Endodermal cell (in vitro differentiated cells): ENCODE measurements at regions not wholly inside any gene's neighbourhood (a gene's known extent, or its start where the extent isn't known, plus 50 kb on each side); places are given as distances from the start of the nearest gene placed in this dataset.

Experiments
- DNase-seq: peaks from one replicate; pipeline ENCODE4 v3.0.0-alpha.2; 2017
- H3K27ac ChIP-seq: 2 replicates; pipeline ENCODE4 v1.5.1; 2013; ENCODE audit warnings: mild to moderate bottlenecking, low read depth, low read length, moderate library complexity
- H3K27me3 ChIP-seq: 2 replicates; pipeline ENCODE4 v1.6.1; 2013; ENCODE audit warnings: mild to moderate bottlenecking, low read length, moderate library complexity; ENCODE audit not compliant: insufficient read depth, control insufficient read depth, poor library complexity, severe bottlenecking
- H3K36me3 ChIP-seq: 2 replicates; pipeline ENCODE4 v1.7.0; 2013; ENCODE audit warnings: mild to moderate bottlenecking, low read length, moderate library complexity; ENCODE audit not compliant: control insufficient read depth, insufficient read depth
- H3K4me1 ChIP-seq: one replicate; pipeline ENCODE4 v1.7.0; 2013; ENCODE audit warnings: low read length; ENCODE audit not compliant: control insufficient read depth, insufficient read depth
- H3K4me3 ChIP-seq: 2 replicates; pipeline ENCODE4 v1.5.1; 2013; ENCODE audit warnings: mild to moderate bottlenecking, low read length, moderate library complexity
- H3K9ac ChIP-seq: 2 replicates; pipeline ENCODE4 v1.6.1; 2013; ENCODE audit warnings: mild to moderate bottlenecking, low read length, moderate library complexity; ENCODE audit not compliant: poor library complexity, severe bottlenecking; ENCODE audit errors: extremely low read depth
- H3K9me3 ChIP-seq: 2 replicates; pipeline ENCODE4 v1.6.1; 2013; ENCODE audit warnings: mild to moderate bottlenecking, low read length, moderate library complexity; ENCODE audit not compliant: control insufficient read depth
- H3K27ac Mint-ChIP-seq: 2 replicates; pipeline ENCODE4 v1.8.0; 2020; ENCODE audit warnings: mixed read lengths
- H3K27me3 Mint-ChIP-seq: 2 replicates; pipeline ENCODE4 v1.8.0; 2021; ENCODE audit warnings: mild to moderate bottlenecking, mixed read lengths; ENCODE audit not compliant: insufficient read depth
- H3K36me3 Mint-ChIP-seq: 2 replicates; pipeline ENCODE4 v1.8.0; 2020; ENCODE audit warnings: low read depth, mixed read lengths
- H3K4me1 Mint-ChIP-seq: 2 replicates; pipeline ENCODE4 v1.8.0; 2020; ENCODE audit warnings: mixed read lengths
- H3K4me3 Mint-ChIP-seq: 2 replicates; pipeline ENCODE4 v1.8.0; 2020; ENCODE audit warnings: mild to moderate bottlenecking, moderate library complexity, mixed read lengths
- H3K9me3 Mint-ChIP-seq: 2 replicates; pipeline ENCODE4 v1.8.0; 2020; ENCODE audit warnings: mild to moderate bottlenecking, mixed read lengths
- WGBS, 2 experiments: methylation state at CpG; one replicate each; pipeline versions ENCODE4 v1.1.5 to v1.1.7; 2013; ENCODE audit warnings: missing lambda C conversion rate in 2 of 2, mixed read lengths in 1 of 2; ENCODE audit not compliant: insufficient coverage in 1 of 2, insufficient read length in 1 of 2; 5-methylcytosine and 5-hydroxymethylcytosine counted together
- TF ChIP-seq, protein P1 (sequence below): fragments of 200-600 bp; sonication (generic); conservative IDR thresholded peaks from 2 replicates; pipeline ENCODE4 v1.5.0; 2021; ENCODE audit warnings: antibody characterized with exemption, mild to moderate bottlenecking

DNA sequence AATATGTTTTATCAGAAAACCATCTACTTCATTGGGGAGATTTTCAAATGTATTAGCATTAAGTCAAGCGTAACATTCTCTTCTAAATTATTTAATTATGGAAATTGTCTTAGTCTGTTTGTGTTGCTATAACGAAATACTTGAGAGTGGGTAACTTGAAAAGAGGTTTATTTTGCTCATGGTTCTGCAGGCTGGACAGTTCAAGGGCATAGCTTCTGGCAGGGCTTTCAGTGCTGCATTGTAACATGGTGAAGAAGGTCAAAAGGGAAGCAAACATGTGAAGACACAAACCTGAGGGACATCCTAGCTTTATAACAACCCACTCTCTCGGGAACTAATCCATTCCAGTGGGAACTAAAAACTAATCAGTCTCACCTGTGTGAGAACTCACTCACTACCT lies 84.3 kb upstream of the TMPO start:
- 95 to 100% methylated on average over 1 to 3 of the region's 3 CpGs for WGBS, 2 experiments
- DNase-seq: no peak
- H3K9ac ChIP-seq: no peak overlapping the region
- H3K27ac ChIP-seq: no peak overlapping the region
- Mint-ChIP-seq H3K4me3 (no peak overlapping the region), H3K27ac (no peak overlapping the region), H3K4me1 (no peaks in the 10 kb centered on the region), H3K36me3 (no peaks in the 10 kb centered on the region), H3K27me3 (no peaks in the 10 kb centered on the region), H3K9me3 (peaks cover 21% of the 10 kb centered on the region)
- no peak overlapping the region for H3K4me3 ChIP-seq
- H3K9me3 ChIP-seq: peaks cover 18% of the 10 kb centered on the region
- H3K4me1 ChIP-seq: no peaks in the 10 kb centered on the region
- H3K27me3 ChIP-seq: no peaks in the 10 kb centered on the region
- TF ChIP-seq, protein P1, sequence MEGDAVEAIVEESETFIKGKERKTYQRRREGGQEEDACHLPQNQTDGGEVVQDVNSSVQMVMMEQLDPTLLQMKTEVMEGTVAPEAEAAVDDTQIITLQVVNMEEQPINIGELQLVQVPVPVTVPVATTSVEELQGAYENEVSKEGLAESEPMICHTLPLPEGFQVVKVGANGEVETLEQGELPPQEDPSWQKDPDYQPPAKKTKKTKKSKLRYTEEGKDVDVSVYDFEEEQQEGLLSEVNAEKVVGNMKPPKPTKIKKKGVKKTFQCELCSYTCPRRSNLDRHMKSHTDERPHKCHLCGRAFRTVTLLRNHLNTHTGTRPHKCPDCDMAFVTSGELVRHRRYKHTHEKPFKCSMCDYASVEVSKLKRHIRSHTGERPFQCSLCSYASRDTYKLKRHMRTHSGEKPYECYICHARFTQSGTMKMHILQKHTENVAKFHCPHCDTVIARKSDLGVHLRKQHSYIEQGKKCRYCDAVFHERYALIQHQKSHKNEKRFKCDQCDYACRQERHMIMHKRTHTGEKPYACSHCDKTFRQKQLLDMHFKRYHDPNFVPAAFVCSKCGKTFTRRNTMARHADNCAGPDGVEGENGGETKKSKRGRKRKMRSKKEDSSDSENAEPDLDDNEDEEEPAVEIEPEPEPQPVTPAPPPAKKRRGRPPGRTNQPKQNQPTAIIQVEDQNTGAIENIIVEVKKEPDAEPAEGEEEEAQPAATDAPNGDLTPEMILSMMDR: no peak
- no peaks in the 10 kb centered on the region for H3K36me3 ChIP-seq

DNA sequence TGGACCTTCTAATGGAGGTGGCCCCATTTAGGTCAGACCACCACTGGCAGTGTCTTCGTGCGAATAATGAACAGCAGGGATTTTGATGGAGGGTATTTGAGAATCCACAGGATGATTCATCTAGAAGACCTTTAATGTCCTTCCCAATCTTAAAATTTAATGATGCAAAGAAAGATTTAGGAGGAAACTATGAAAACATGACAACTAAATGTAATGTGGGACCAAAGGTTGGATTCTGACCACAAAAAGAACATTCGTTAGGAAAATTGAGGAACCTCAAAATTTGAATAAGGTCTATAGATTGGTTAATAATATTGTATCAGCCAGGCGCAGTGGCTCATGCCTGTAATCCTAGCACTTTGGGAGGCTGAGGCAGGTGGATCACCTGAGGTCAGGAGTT lies 78.2 kb upstream of the TMPO start:
- Histone ChIP-seq H3K9ac (no peak overlapping the region), H3K27me3 (no peaks in the 10 kb centered on the region), H3K4me3 (no peak overlapping the region), H3K4me1 (no peaks in the 10 kb centered on the region), H3K9me3 (peaks cover 9% of the 10 kb centered on the region), H3K36me3 (no peaks in the 10 kb centered on the region), H3K27ac (no peak overlapping the region)
- H3K4me1 Mint-ChIP-seq: peaks cover 10% of the 10 kb centered on the region
- WGBS, 2 experiments: 96 to 100% methylated on average over 1 to 4 of the region's 4 CpGs
- no peak overlapping the region for H3K4me3 Mint-ChIP-seq
- TF ChIP-seq, protein P1: no peak
- DNase-seq: no peak
- no peaks in the 10 kb centered on the region for H3K36me3 Mint-ChIP-seq
- H3K27me3 Mint-ChIP-seq: peaks cover 2% of the 10 kb centered on the region
- peaks cover 13% of the 10 kb centered on the region for H3K9me3 Mint-ChIP-seq
- H3K27ac Mint-ChIP-seq: no peak overlapping the region

DNA sequence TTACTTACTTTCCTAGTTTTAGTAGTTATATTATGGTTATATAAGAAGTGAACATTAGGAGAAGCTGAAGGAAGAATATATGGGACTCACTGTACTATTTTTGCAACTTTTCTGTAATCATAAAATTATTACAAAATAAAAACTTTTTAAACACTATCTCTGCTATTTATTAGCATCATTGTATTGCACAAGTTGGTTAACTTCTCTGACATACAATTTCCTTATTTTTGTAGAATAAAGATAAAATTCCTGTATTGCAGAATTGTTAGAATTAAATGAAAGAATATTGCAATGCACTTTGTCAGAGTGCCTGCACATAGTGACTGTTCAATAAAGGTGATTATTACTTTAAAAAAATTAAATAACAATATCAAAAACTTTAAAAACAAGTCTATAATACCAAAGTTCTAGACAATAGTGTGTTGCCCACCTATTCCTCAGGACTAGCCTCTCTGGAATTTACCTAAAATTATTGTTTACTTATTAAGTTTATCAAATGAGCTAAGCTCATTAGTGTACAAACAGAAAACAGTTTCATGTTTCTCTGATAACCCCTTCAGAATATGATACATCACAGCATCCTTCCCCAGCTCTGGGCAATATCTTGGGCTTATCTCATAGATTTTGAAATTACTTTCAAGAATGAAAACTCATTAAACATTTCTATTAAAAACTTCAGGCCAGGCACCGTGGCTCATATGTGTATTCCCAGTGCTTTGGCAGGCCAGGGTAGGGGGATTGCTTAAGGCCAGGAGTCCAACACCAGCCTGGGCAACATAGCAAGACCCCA lies 77.4 kb upstream of the TMPO start:
- Mint-ChIP-seq H3K4me3 (no peak overlapping the region), H3K9me3 (peaks cover 13% of the 10 kb centered on the region), H3K4me1 (peaks cover 10% of the 10 kb centered on the region), H3K36me3 (no peaks in the 10 kb centered on the region), H3K27me3 (peaks cover 2% of the 10 kb centered on the region), H3K27ac (no peak overlapping the region)
- Histone ChIP-seq H3K4me3 (no peak overlapping the region), H3K36me3 (no peaks in the 10 kb centered on the region), H3K9ac (no peak overlapping the region), H3K27me3 (no peaks in the 10 kb centered on the region), H3K4me1 (no peaks in the 10 kb centered on the region), H3K9me3 (peaks cover 8% of the 10 kb centered on the region), H3K27ac (no peak overlapping the region)
- TF ChIP-seq, protein P1: no peak
- DNase-seq: peak; percentile 16
- WGBS, 2 experiments: 83% methylated on average over 1 of the region's 1 CpG; no CpG with 5 or more reads in 1 of the 2 experiments
